ENCODE measurements at regions not wholly inside any gene's neighbourhood (a gene's known extent, or its start where the extent isn't known, plus 50 kb on each side); places are given as distances from the start of the nearest gene placed in this dataset.

DNA sequence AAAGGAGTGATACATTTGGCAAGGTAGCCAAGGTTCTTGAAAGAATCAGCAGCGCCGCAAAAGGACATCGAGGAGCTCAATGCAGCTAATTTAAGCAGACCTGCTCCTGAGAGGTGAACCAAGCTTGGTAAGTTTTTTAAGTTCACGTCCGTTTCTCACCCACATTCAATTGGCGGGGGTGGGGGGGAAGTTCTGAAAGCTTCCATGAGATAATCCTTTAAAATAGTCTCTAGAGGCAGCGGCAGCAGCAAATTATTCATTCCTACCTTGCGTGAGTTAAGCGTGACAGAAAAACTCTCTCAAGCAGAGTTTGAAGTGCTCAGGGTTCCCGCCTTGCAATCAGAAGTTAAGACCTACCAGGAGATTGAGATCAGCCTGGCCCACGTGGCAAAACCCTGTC, 97.3 kb upstream of the NHSL1 start:
- no peaks in the 10 kb centered on the region for H3K9me3 ChIP-seq (ENCODE audit: insufficient read depth, low read length)
- H3K36me3 ChIP-seq (ENCODE audit: insufficient read depth, insufficient read length, low read length) = no peaks in the 10 kb centered on the region
- DNase-seq (ENCODE audit: low read depth, low spot score) = no peak
- no peak overlapping the region for H3K4me3 ChIP-seq (ENCODE audit: insufficient read length, low read depth)
- no peaks in the 10 kb centered on the region for H3K4me1 ChIP-seq (ENCODE audit: insufficient read depth, insufficient read length)
- TF ChIP-seq ZNF274 (IDR thresholded peaks at IDR 0.05; ENCODE audit: low read depth, low read length) (no peak), SUZ12 (IDR thresholded peaks at IDR 0.05; ENCODE audit: extremely low read depth, insufficient read depth, insufficient read length) (no peak), YY1 (IDR thresholded peaks at IDR 0.05; ENCODE audit: insufficient read depth, insufficient read length) (no peak)
- H3K9ac ChIP-seq (ENCODE audit: insufficient read length, low read depth) = no peak overlapping the region
- H3K27me3 ChIP-seq (ENCODE audit: insufficient read depth, insufficient read length) = no peaks in the 10 kb centered on the region

DNA sequence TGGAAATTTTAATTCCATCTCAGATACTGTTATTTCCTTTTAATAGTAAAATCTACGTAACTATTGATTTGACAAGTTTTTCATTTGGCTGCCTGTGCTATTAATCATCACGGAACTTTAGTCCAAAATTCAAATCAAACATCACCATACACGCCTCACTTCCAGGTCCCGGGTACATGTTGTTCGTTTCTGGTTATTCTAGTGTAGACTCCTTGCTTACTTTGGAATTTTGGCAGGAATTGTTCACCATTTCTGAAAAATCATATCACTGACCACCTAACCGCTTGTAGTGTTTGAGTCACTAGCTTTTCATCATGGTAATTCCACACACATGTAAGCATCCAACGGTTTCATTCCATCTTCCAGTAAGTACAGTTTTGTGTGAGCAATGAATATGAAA, 98.0 kb upstream of the NHSL1 start:
- no peak for DNase-seq (ENCODE audit: low read depth, low spot score)
- TF ChIP-seq YY1 (IDR thresholded peaks at IDR 0.05; ENCODE audit: insufficient read depth, insufficient read length) = no peak
- TF ChIP-seq ZNF274 (IDR thresholded peaks at IDR 0.05; ENCODE audit: low read depth, low read length) = no peak
- TF ChIP-seq SUZ12 (IDR thresholded peaks at IDR 0.05; ENCODE audit: extremely low read depth, insufficient read depth, insufficient read length) = no peak
- no peak overlapping the region for H3K4me3 ChIP-seq (ENCODE audit: insufficient read length, low read depth)

DNA sequence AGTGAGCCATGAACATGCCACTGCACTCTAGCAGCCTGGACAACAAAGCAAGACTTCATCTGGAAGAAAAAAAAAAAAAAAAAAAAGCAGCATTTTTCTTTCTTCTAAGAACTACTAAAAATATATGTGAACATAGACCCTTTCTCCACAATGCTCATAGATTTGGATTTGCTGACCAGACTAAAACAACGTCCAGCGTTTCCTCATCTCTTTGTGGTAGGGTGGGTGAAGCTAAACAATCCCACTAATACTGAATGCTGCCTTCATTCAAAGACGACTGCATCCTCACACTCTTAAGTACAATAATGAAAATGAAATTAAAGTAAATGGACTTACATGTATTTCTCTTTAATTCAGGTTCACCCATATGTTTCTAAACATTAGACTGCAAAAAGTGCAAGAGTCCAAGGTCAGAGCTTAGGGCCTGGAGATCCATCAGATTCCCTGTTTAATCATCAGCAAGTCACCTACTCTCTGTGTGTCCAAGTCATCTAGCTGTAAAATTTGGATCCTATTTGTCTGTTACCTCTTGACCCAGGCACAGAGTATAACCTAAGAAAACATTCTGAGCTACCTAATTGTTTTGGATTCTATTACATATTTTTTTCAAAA, 99.4 kb upstream of the NHSL1 start:
- no peaks in the 10 kb centered on the region for H3K36me3 ChIP-seq (ENCODE audit: insufficient read depth, insufficient read length, low read length)
- no peak for DNase-seq (ENCODE audit: low read depth, low spot score)
- TF ChIP-seq YY1 (IDR thresholded peaks at IDR 0.05; ENCODE audit: insufficient read depth, insufficient read length) (no peak), SUZ12 (IDR thresholded peaks at IDR 0.05; ENCODE audit: extremely low read depth, insufficient read depth, insufficient read length) (no peak), ZNF274 (IDR thresholded peaks at IDR 0.05; ENCODE audit: low read depth, low read length) (no peak)
- no peak overlapping the region for H3K9ac ChIP-seq (ENCODE audit: insufficient read length, low read depth)
- H3K4me3 ChIP-seq (ENCODE audit: insufficient read length, low read depth) = no peak overlapping the region
- H3K9me3 ChIP-seq (ENCODE audit: insufficient read depth, low read length) = no peaks in the 10 kb centered on the region
- H3K27me3 ChIP-seq (ENCODE audit: insufficient read depth, insufficient read length) = no peaks in the 10 kb centered on the region
- H3K4me1 ChIP-seq (ENCODE audit: insufficient read depth, insufficient read length) = no peaks in the 10 kb centered on the region

More for the DNA sequence above, 98.0 kb upstream of the NHSL1 start:
- H3K9ac ChIP-seq (ENCODE audit: insufficient read length, low read depth) = no peak overlapping the region
- H3K36me3 ChIP-seq (ENCODE audit: insufficient read depth, insufficient read length, low read length) = no peaks in the 10 kb centered on the region
- no peaks in the 10 kb centered on the region for H3K27me3 ChIP-seq (ENCODE audit: insufficient read depth, insufficient read length)
- no peaks in the 10 kb centered on the region for H3K9me3 ChIP-seq (ENCODE audit: insufficient read depth, low read length)
- no peaks in the 10 kb centered on the region for H3K4me1 ChIP-seq (ENCODE audit: insufficient read depth, insufficient read length)

DNA sequence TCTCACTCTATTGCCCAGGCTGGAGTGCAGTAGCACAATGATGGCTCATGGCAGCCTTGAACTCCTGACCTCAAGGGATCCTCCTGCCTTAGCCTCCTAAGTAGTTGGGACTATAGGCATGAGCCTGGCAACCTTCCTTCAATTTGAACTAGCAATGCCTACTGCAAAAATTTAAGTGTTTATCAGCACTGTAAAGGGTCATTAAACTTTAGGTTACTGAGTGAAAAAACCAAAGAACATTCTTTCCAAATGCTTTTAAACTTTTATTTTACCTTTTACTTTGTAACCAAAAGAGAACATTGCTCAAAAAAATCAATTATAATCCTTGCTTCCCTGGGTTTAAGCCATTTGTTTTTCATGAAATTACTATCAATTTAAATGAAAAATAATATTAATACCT, 101.0 kb upstream of the NHSL1 start:
- H3K4me1 ChIP-seq (ENCODE audit: insufficient read depth, insufficient read length) = no peaks in the 10 kb centered on the region
- no peaks in the 10 kb centered on the region for H3K27me3 ChIP-seq (ENCODE audit: insufficient read depth, insufficient read length)
- no peaks in the 10 kb centered on the region for H3K36me3 ChIP-seq (ENCODE audit: insufficient read depth, insufficient read length, low read length)
- H3K9ac ChIP-seq (ENCODE audit: insufficient read length, low read depth) = no peak overlapping the region
- no peak overlapping the region for H3K4me3 ChIP-seq (ENCODE audit: insufficient read length, low read depth)
- TF ChIP-seq YY1 (IDR thresholded peaks at IDR 0.05; ENCODE audit: insufficient read depth, insufficient read length) (no peak), ZNF274 (IDR thresholded peaks at IDR 0.05; ENCODE audit: low read depth, low read length) (no peak), SUZ12 (IDR thresholded peaks at IDR 0.05; ENCODE audit: extremely low read depth, insufficient read depth, insufficient read length) (no peak)
- DNase-seq (ENCODE audit: low read depth, low spot score) = no peak
- no peaks in the 10 kb centered on the region for H3K9me3 ChIP-seq (ENCODE audit: insufficient read depth, low read length)

GRCh38 chr6:138600726-138601125, 101.4 kb upstream of the NHSL1 start:
- no peaks in the 10 kb centered on the region for H3K4me1 ChIP-seq (ENCODE audit: insufficient read depth, insufficient read length)
- H3K4me3 ChIP-seq (ENCODE audit: insufficient read length, low read depth) = no peak overlapping the region
- H3K27me3 ChIP-seq (ENCODE audit: insufficient read depth, insufficient read length) = no peaks in the 10 kb centered on the region
- DNase-seq (ENCODE audit: low read depth, low spot score) = no peak
- no peaks in the 10 kb centered on the region for H3K9me3 ChIP-seq (ENCODE audit: insufficient read depth, low read length)
- H3K9ac ChIP-seq (ENCODE audit: insufficient read length, low read depth) = no peak overlapping the region
- H3K36me3 ChIP-seq (ENCODE audit: insufficient read depth, insufficient read length, low read length) = no peaks in the 10 kb centered on the region
- TF ChIP-seq ZNF274 (IDR thresholded peaks at IDR 0.05; ENCODE audit: low read depth, low read length) (no peak), YY1 (IDR thresholded peaks at IDR 0.05; ENCODE audit: insufficient read depth, insufficient read length) (no peak), SUZ12 (IDR thresholded peaks at IDR 0.05; ENCODE audit: extremely low read depth, insufficient read depth, insufficient read length) (no peak)

DNA sequence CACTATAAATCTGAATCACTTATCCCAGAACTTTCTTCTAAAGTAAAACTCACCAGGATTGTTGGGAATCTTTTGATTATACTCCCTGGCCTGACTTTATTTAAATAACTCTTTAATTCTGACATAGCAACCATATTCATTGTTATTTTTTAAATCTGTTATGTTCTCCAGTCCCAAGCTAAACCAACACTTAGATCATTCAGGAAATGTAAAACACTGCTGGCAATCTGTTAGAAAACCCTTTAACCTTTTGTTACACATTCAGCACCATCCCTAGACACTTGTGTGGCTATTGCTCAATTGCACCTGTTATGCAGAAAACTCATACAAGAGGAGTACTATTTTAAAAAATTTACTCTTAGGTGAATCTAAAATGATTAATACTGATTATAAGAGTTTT, 101.8 kb upstream of the NHSL1 start:
- Histone ChIP-seq H3K9ac (ENCODE audit: insufficient read length, low read depth) (no peak overlapping the region), H3K4me1 (ENCODE audit: insufficient read depth, insufficient read length) (no peaks in the 10 kb centered on the region), H3K4me3 (ENCODE audit: insufficient read length, low read depth) (no peak overlapping the region), H3K36me3 (ENCODE audit: insufficient read depth, insufficient read length, low read length) (no peaks in the 10 kb centered on the region), H3K9me3 (ENCODE audit: insufficient read depth, low read length) (no peaks in the 10 kb centered on the region), H3K27me3 (ENCODE audit: insufficient read depth, insufficient read length) (no peaks in the 10 kb centered on the region)
- DNase-seq (ENCODE audit: low read depth, low spot score) = no peak
- TF ChIP-seq YY1 (IDR thresholded peaks at IDR 0.05; ENCODE audit: insufficient read depth, insufficient read length) = no peak
- no peak for TF ChIP-seq ZNF274 (IDR thresholded peaks at IDR 0.05; ENCODE audit: low read depth, low read length)
- TF ChIP-seq SUZ12 (IDR thresholded peaks at IDR 0.05; ENCODE audit: extremely low read depth, insufficient read depth, insufficient read length) = no peak

DNA sequence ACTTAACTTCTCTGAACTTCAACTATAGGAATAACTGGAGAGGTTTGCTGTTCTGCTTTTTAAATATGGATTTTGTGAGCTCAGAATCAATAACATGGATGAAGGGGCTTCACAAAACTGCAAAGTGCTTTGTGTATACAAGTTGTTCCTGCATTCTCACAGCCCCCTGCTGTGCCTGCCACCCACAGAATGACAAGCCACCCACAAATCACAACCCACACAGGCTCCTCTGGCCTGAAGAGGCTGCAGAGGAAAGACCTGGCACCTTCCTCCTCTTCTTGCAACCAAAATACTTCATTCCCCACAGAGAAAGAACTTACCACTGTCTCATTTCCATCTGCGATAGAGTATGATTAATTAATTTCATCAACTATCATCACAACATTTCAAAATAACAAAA, 106.7 kb upstream of the NHSL1 start:
- H3K9ac ChIP-seq (ENCODE audit: insufficient read length, low read depth) = no peak overlapping the region
- H3K4me1 ChIP-seq (ENCODE audit: insufficient read depth, insufficient read length) = no peaks in the 10 kb centered on the region
- no peaks in the 10 kb centered on the region for H3K27me3 ChIP-seq (ENCODE audit: insufficient read depth, insufficient read length)
- no peaks in the 10 kb centered on the region for H3K36me3 ChIP-seq (ENCODE audit: insufficient read depth, insufficient read length, low read length)
- H3K4me3 ChIP-seq (ENCODE audit: insufficient read length, low read depth) = no peak overlapping the region
- H3K9me3 ChIP-seq (ENCODE audit: insufficient read depth, low read length) = no peaks in the 10 kb centered on the region
- no peak for TF ChIP-seq ZNF274 (IDR thresholded peaks at IDR 0.05; ENCODE audit: low read depth, low read length)
- no peak for TF ChIP-seq YY1 (IDR thresholded peaks at IDR 0.05; ENCODE audit: insufficient read depth, insufficient read length)
- TF ChIP-seq SUZ12 (IDR thresholded peaks at IDR 0.05; ENCODE audit: extremely low read depth, insufficient read depth, insufficient read length) = no peak
- DNase-seq (ENCODE audit: low read depth, low spot score) = no peak

All from NT2/D1 (cell line).